Suprapubic skin (tissue), 4 donors: ENCODE measurements at regions not wholly inside any gene's neighbourhood (a gene's known extent, or its start where the extent isn't known, plus 50 kb on each side); places are given as distances from the start of the nearest gene placed in this dataset.

Experiments
- CTCF ChIP-seq, 2 donors: fragments of 200-600 bp in 1 of 2; fragments of 450-650 bp in 1 of 2; sonication (generic) in 1 of 2; IDR thresholded peaks; one replicate each; pipeline ENCODE4 v1.5.1; 2016 to 2019; ENCODE audit warnings: antibody characterized with exemption in 2 of 2, mild to moderate bottlenecking in 1 of 2, moderate library complexity in 1 of 2
- EP300 ChIP-seq: sonication (generic); formaldehyde crosslinking; IDR thresholded peaks from one replicate; pipeline ENCODE4 v1.6.1; 2017; ENCODE audit warnings: antibody characterized with exemption
- POLR2A ChIP-seq, 2 donors: fragments of 450-650 bp; IDR thresholded peaks; one replicate each; pipeline ENCODE4 v1.6.1; 2017; ENCODE audit warnings: antibody characterized with exemption in 2 of 2, mild to moderate bottlenecking in 2 of 2, moderate library complexity in 2 of 2
- POLR2AphosphoS5 ChIP-seq, 3 donors: sonication (generic); formaldehyde crosslinking; IDR thresholded peaks; one replicate each; pipeline ENCODE4 v1.6.1; 2017; ENCODE audit warnings: antibody characterized with exemption in 3 of 3

- no peak for TF ChIP-seq CTCF (IDR thresholded peaks at IDR 0.05)
- TF ChIP-seq POLR2A (IDR thresholded peaks at IDR 0.05), result no peak
- no peak for TF ChIP-seq POLR2AphosphoS5 (IDR thresholded peaks at IDR 0.05)
- no peak for TF ChIP-seq EP300
These were observed 623.9 kb downstream of the DOK5 start for GRCh38 chr20:55099251-55099650.
